Subcutaneous abdominal adipose tissue (tissue), 5 donors: ENCODE measurements at regions not wholly inside any gene's neighbourhood (a gene's known extent, or its start where the extent isn't known, plus 50 kb on each side); places are given as distances from the start of the nearest gene placed in this dataset.

Experiments used
- H3K27ac ChIP-seq: one replicate; pipeline ENCODE4 v1.7.0; 2013; ENCODE audit warnings: low read depth, mild to moderate bottlenecking, inconsistent platforms, low read length, moderate library complexity
- H3K27me3 ChIP-seq, 5 donors: one replicate each; pipeline ENCODE4 v1.7.0; 2013; ENCODE audit warnings: low read length in 5 of 5, inconsistent platforms in 1 of 5; ENCODE audit not compliant: control insufficient read depth in 5 of 5, insufficient read depth in 4 of 5
- H3K36me3 ChIP-seq, 5 donors: one replicate each; pipeline ENCODE4 v1.7.0; 2013; ENCODE audit warnings: low read length in 5 of 5; ENCODE audit not compliant: control insufficient read depth in 5 of 5, insufficient read depth in 5 of 5
- H3K4me1 ChIP-seq, 5 donors: one replicate each; pipeline ENCODE4 v1.7.0; 2013; ENCODE audit warnings: low read length in 5 of 5, mild to moderate bottlenecking in 3 of 5, moderate library complexity in 1 of 5; ENCODE audit not compliant: control insufficient read depth in 5 of 5, insufficient read depth in 5 of 5
- H3K4me3 ChIP-seq, 5 donors: one replicate each; pipeline ENCODE4 v1.7.0; 2013; ENCODE audit warnings: low read length in 5 of 5, low read depth in 1 of 5
- H3K9ac ChIP-seq, 5 donors: one replicate each; pipeline ENCODE4 v1.7.0; 2013; ENCODE audit warnings: low read length in 5 of 5, mild to moderate bottlenecking in 4 of 5, moderate library complexity in 3 of 5
- H3K9me3 ChIP-seq, 5 donors: one replicate each; pipeline ENCODE4 v1.7.0; 2013; ENCODE audit warnings: low read length in 5 of 5; ENCODE audit not compliant: control insufficient read depth in 5 of 5
- donor health status: healthy.
- donor health status: healthy.
- donor health status: healthy.
- donor health status: healthy.
- donor health status: healthy.

DNA sequence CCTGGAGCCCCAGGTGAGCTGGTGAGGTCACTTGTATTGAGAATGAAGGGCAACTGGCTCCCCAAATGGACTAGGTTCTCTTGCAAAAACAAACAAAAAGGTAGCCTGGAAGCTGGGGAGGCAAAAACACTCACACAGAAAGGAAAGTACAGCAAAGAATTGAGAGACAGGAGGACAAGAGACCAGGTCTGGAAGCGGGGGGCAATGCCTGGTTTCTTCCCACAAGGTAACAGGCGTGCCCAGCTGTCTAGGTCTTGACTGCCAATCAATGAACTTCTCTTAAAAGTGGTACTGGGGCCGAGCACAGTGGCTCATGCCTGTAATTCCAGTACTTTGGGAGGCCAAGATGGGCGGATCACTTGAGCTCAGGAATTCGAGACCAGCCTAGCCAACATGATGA, 356.4 kb upstream of the TSHZ3 start:
- Histone ChIP-seq H3K9ac (no peak overlapping the region), H3K9me3 (peaks cover 0 to 10% (median 5%) of the 10 kb centered on the region in 5 donors), H3K27ac (no peak overlapping the region), H3K27me3 (peaks cover 0 to 4% (median 2%) of the 10 kb centered on the region in 5 donors), H3K4me3 (no peak overlapping the region), H3K4me1 (no peaks in the 10 kb centered on the region), H3K36me3 (no peaks in the 10 kb centered on the region)

GRCh38 chr19:31706131-31706530, 356.9 kb upstream of the TSHZ3 start:
- peaks cover 0 to 10% (median 5%) of the 10 kb centered on the region in 5 donors for H3K9me3 ChIP-seq
- H3K9ac ChIP-seq, result no peak overlapping the region
- no peaks in the 10 kb centered on the region for H3K36me3 ChIP-seq
- H3K4me3 ChIP-seq, result no peak overlapping the region
- peaks cover 0 to 1% (median 0%) of the 10 kb centered on the region in 5 donors for H3K27me3 ChIP-seq
- no peak overlapping the region for H3K27ac ChIP-seq
- no peaks in the 10 kb centered on the region for H3K4me1 ChIP-seq

DNA sequence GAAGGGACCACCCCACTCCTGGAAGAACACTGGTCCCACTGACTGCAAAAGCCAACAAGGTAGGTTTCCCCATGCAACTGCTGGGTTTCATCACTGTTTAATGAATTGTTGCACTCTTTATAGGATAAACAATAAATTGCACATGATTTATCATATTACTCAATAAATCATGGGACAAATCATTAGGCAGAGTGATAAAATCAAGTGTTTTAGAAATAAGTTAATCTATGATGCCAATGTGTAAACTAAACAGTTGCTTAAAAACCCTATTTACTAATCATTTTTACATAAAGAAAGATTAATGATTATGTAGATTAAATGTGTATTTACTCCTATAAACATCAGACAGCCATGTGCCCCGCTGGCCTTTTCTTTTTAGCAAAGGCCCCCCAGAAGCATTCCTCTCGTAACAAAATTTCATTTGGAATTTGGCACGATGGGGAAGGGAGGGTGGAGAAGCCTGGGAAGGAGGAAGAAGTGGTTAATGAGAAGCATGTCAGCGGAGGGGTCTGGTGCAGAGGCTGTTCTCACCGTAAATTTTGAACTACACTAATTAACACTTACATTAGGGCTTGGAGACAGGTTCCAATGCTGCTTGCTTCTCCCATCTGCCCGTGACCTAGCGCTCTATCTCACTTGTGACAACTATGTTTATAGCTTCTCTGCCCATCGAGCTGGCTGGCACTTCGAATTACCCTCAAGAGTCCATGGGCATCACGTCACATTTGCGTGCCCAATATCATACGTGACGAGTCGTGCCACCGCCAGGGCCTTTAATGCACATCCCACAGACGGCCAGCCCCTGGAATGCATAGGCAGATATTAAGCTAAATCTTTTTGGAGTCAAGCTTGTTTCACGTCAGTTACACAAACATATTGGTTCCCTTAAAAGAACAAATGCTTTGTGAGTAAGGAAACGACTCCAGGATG, 357.7 kb upstream of the TSHZ3 start:
- H3K9me3 ChIP-seq, result peaks cover 0 to 12% (median 8%) of the 10 kb centered on the region in 5 donors
- H3K27me3 ChIP-seq, result no peaks in the 10 kb centered on the region
- no peaks in the 10 kb centered on the region for H3K4me1 ChIP-seq
- no peak overlapping the region for H3K4me3 ChIP-seq
- no peak overlapping the region for H3K27ac ChIP-seq
- no peaks in the 10 kb centered on the region for H3K36me3 ChIP-seq
- no peak overlapping the region for H3K9ac ChIP-seq

- H3K27ac ChIP-seq, result no peak overlapping the region
- H3K4me3 ChIP-seq, result no peak overlapping the region
- H3K9ac ChIP-seq, result no peak overlapping the region
- H3K36me3 ChIP-seq, result no peaks in the 10 kb centered on the region
- no peaks in the 10 kb centered on the region for H3K27me3 ChIP-seq
- no peaks in the 10 kb centered on the region for H3K4me1 ChIP-seq
- peaks cover 0 to 18% (median 15%) of the 10 kb centered on the region in 5 donors for H3K9me3 ChIP-seq
Measured at GRCh38 chr19:31708520-31708919, 359.3 kb upstream of the TSHZ3 start.

GRCh38 chr19:31709476-31709875, 360.2 kb upstream of the TSHZ3 start:
- Histone ChIP-seq H3K9me3 (peaks cover 0 to 22% (median 19%) of the 10 kb centered on the region in 5 donors), H3K27ac (no peak overlapping the region), H3K36me3 (no peaks in the 10 kb centered on the region), H3K4me3 (no peak overlapping the region), H3K9ac (no peak overlapping the region), H3K4me1 (no peaks in the 10 kb centered on the region), H3K27me3 (no peaks in the 10 kb centered on the region)

DNA sequence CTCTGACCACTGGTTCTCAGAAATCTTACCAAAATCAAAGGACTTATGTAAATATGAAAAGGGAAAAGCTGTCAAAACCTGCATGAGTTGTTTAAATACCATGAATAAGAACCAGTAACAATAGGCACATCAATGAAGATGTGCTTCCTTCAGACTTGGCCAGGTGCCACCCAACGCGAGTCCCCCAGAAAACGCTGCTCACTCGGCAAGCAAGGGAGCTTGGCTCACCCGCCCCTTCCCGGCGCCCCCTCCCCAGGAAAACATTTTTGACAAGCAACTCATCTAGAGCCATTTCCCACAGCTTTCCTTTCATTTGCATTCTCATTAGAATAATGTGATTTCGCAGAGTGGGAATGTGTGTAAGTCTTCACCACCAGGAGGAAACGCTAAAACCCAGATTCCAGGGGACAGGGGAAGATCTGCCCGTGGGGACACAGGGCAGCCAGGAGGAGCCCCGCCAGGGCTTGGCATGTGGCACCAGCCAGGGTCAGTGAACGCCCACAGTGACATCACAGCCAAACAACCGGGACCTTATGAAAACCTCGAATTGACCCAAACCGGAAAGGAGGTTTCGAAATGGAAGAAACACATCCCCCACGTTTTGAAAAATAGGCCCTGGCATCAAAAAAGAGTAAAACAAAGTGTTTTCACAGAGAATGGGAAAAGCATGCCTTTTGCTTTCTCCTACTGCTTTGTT, 366.2 kb upstream of the TSHZ3 start:
- H3K4me1 ChIP-seq, result peaks cover 0 to 4% (median 0%) of the 10 kb centered on the region in 5 donors
- H3K36me3 ChIP-seq, result no peaks in the 10 kb centered on the region
- H3K9ac ChIP-seq, result no peak overlapping the region
- H3K9me3 ChIP-seq, result peaks cover 0 to 22% (median 19%) of the 10 kb centered on the region in 5 donors
- H3K27me3 ChIP-seq, result peaks cover 0 to 13% (median 4%) of the 10 kb centered on the region in 5 donors
- H3K27ac ChIP-seq, result no peak overlapping the region
- H3K4me3 ChIP-seq, result no peak overlapping the region

- Histone ChIP-seq H3K4me3 (no peak overlapping the region), H3K9ac (no peak overlapping the region), H3K27ac (no peak overlapping the region), H3K36me3 (no peaks in the 10 kb centered on the region), H3K27me3 (peaks cover 0 to 13% (median 6%) of the 10 kb centered on the region in 5 donors), H3K4me1 (peaks cover 0 to 4% (median 0%) of the 10 kb centered on the region in 5 donors), H3K9me3 (peaks cover 0 to 21% (median 18%) of the 10 kb centered on the region in 5 donors)
Measured at GRCh38 chr19:31716826-31717225, 367.6 kb upstream of the TSHZ3 start.

GRCh38 chr19:31717269-31717923, 368.2 kb upstream of the TSHZ3 start:
- peaks cover 0 to 13% (median 6%) of the 10 kb centered on the region in 5 donors for H3K27me3 ChIP-seq
- H3K9ac ChIP-seq, result no peak overlapping the region
- H3K9me3 ChIP-seq, result peaks cover 0 to 16% (median 15%) of the 10 kb centered on the region in 5 donors
- H3K4me1 ChIP-seq, result peaks cover 0 to 4% (median 0%) of the 10 kb centered on the region in 5 donors
- H3K27ac ChIP-seq, result no peak overlapping the region
- H3K4me3 ChIP-seq, result no peak overlapping the region
- H3K36me3 ChIP-seq, result no peaks in the 10 kb centered on the region

DNA sequence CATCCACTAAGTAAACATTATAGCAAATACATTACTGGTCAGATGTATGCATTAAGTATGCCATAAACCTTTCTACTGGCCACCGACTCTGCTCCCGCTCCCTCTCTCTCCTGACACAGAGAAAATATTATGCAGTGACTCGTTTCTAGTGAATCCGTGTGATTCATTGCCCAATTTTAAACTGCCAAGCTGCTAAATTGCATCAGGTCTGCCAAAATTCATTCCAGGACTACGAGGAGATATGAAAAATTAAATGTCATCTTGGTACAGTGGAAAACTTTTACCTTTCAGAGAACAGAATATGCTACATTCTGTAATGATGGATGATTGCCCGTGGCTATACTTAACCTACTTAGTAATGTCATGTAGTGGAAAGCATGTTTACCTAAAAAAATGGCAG, 368.8 kb upstream of the TSHZ3 start:
- no peak overlapping the region for H3K9ac ChIP-seq
- no peak overlapping the region for H3K27ac ChIP-seq
- H3K4me3 ChIP-seq, result no peak overlapping the region
- no peaks in the 10 kb centered on the region for H3K36me3 ChIP-seq
- H3K27me3 ChIP-seq, result peaks cover 0 to 13% (median 6%) of the 10 kb centered on the region in 5 donors
- H3K9me3 ChIP-seq, result peaks cover 0 to 10% (median 9%) of the 10 kb centered on the region in 5 donors
- peaks cover 0 to 4% (median 0%) of the 10 kb centered on the region in 5 donors for H3K4me1 ChIP-seq
